HG03045 (cell line): ENCODE measurements at regions not wholly inside any gene's neighbourhood (a gene's known extent, or its start where the extent isn't known, plus 50 kb on each side); places are given as distances from the start of the nearest gene placed in this dataset.

Experiments
- ATAC-seq: cut with Tn5 transposase; IDR thresholded peaks from one replicate; pipeline ENCODE4 v1.9.1; 2021; ENCODE audit warnings: mild to moderate bottlenecking, moderate library complexity; ENCODE audit not compliant: unreplicated experiment

GRCh38 chr2:6384341-6384740 lies 481.4 kb downstream of the CMPK2 start:
- ATAC-seq: no peak

GRCh38 chr2:6392354-6392753 lies 473.4 kb downstream of the CMPK2 start:
- no peak for ATAC-seq

GRCh38 chr2:6392966-6393365 lies 472.7 kb downstream of the CMPK2 start:
- no peak for ATAC-seq

DNA sequence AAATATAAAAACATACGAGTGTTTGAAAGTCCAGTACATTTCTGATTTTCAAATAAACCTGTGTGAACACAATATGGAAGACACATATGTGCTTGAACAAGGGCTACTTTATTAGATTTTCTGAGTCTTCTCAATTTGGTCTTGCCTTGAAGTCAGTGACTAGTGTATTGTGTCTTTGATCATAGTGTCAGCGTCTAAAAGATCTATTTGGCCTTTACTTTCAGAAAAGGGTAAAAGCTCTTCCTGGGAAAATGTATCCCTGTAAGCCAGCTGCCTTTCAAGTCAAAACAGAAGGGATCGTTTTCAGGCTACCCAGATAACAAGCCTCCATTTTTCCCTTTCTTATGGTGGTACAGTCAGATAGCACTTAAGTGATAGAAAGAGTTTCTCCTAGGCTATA lies 471.9 kb downstream of the CMPK2 start:
- ATAC-seq: no peak

DNA sequence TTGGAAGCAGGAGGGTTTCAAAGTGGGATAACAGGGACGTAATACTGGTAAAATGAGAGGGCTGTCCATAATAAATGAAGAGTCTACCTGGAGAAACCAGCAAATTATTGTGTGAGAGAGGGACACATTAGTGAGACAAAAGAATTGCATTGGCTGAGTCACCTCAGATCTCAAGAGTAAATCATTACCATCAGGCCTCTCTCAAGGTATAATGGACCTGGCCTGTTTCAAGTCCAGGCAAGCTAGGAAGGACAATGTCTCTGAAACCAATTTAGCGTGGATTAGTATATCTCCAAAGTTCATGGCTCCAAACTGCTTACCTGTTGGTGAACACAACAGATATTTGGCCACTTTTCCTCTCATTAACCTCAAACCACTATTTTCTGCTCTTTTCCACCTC lies 471.4 kb downstream of the CMPK2 start:
- ATAC-seq: no peak

DNA sequence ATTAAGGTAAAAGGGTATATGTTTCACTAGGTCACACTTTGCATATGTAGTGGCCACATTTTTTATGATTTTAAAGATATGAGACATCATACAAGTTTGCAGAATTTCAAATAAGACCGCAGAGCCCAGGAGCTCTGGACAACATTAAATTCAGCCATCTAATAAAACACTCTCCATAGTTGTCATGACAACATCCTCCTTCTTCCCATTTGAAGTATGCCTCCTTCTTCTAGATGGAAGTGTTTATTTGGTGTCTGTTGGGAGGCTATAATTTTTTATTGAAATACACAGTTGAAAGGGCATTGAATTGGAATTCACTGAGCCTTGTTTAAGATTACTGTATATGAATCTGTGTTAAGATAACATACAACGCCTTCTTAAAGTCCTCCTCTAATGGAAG lies 467.3 kb downstream of the CMPK2 start:
- ATAC-seq: no peak

- ATAC-seq: no peak
Measured at GRCh38 chr2:6401301-6401700, 464.4 kb downstream of the CMPK2 start.

DNA sequence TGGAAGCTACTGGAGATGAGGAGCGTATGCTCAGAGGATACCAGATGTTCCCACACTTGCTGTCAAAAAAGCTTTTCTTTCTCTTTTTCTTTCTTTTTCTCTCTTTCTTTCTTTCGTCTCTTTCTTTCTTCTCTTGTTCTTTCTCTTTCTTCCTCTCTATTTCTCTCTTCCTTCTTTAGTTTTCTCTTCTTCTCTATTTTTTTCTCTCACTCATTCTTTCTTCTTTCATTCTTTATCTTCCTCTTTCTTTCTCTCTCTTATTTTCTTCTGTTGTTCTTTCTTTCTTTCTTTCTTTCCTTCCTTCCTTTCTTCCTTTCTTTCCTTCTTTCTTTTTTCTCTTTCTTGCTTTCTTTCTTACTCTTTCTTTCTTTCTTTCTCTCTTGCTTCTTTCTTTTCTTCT lies 457.6 kb downstream of the CMPK2 start:
- ATAC-seq: no peak

GRCh38 chr2:6410313-6410712 lies 455.4 kb downstream of the CMPK2 start:
- ATAC-seq: no peak

- no peak for ATAC-seq
Measured at GRCh38 chr2:6412533-6413091, 453.1 kb downstream of the CMPK2 start.

DNA sequence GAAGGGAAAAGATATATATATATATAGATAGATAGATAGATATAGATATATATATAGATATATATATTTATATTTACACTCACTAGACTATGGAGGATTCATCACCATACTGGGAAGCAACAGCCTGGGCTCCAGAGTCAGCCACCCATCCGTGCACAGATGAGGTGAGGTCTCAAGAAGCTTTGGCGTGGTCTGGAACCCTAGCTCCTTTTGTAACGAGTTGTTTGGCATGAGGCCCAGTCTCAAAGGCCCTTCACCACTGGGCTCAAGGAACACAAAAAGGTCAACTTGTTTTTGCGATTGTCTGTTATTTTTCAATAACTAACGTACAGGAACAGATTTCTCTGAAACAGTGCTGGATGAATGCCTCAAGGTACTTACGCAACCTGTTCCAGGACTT lies 448.7 kb downstream of the CMPK2 start:
- no peak for ATAC-seq

- no peak for ATAC-seq
Measured at GRCh38 chr2:6418291-6418690, 447.4 kb downstream of the CMPK2 start.

DNA sequence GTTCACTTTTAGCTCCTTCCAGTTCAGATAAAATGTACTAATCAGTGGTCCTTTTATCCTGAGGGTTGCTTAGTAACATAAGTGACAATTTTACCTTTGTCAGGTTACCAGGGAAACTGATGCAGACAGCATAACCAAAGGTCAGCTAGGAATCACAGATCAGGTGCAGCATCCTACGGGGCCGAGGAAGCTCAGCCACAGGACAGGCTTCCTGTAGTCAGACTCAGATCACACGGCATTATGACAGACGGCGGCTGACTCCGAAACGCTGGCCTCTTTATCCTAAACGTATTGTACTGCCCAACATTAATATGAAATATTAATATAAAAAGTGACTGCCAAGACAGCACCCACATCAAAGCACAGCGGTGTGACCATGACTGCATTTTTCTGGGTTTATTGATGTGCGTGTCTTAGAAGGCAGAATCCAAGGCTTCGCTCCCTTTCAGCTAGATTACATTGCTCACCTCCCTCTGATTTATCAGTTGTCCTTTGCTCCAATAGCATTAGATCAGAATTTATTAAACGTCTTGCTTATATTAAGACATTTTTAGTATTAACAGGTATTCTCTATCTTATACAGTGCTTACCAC lies 444.5 kb downstream of the CMPK2 start:
- ATAC-seq: no peak

- no peak for ATAC-seq
Measured at GRCh38 chr2:6421888-6422287, 443.8 kb downstream of the CMPK2 start.

DNA sequence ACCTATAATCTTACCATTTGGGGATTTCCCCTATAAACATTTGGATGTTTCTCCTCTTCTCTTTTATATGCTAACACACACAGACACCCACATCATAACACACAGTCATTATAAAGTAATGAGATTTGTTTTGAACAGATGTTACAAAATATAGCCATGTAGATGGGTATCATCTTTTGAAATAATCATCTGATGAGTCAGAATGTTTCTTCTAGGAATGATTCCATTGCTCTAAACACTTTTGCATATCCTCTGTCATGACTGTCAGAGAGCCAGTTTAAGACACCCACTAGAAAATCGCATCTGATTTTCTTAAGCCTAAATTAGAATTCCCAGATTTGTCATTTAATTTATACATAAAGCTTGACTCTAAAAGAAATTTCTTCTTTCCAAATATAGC lies 442.6 kb downstream of the CMPK2 start:
- no peak for ATAC-seq

- ATAC-seq: no peak
Measured at GRCh38 chr2:6423944-6424343, 441.8 kb downstream of the CMPK2 start.

DNA sequence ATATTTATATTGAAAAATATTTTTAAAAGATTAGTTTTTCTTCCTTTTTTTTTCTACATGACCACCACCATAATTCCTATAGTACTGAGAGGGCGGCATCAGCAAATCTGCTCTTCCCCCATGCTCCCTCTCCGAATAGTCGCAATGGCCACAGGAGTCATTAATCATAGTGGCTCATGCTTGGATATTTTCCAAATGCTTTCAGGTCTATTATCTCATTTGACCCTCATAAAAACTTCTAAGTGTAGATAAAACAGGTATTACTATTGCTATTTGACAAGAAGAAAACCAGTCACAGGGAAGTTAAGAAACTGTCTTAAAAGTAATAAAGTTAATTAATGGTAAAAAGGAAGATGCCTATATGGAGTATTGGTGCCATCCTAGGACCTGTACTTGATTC lies 440.7 kb downstream of the CMPK2 start:
- ATAC-seq: no peak

DNA sequence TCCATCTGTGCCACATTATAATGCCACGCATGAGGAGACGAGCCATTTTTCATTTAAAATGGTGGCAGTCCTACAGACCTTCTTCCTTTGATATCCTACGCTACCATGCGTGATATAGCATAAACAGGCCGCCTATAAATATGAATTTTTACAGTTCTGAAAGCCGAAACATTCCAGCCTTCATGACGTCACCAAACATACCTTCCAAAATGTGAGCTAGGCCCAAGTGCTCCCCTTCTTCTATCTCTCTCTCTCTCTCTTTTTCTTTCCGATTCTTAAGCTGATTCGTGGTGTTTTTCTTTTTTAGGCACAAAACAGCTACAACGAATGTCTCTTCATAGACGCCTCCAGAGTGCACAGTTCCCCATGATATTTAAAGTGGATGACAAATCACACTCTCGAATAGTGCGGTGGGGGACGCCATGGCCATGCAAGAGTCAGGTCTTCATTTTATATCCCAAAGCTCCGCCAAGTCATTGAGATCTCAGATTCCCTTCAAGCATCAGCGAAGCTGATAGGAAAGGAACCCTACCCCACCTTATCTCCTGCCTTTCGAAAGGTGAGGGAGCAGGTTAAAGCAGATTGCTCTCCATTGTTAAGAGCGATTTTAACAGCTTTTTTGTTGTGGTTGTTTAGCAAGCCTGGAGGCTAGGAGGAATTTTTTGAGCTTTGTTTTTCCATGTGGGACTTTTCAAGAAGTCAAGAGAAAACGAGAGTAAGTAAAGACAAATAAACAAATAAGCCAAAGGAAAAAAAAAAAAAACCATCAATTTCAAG lies 436.3 kb downstream of the CMPK2 start:
- no peak for ATAC-seq

GRCh38 chr2:6434438-6434837 lies 431.3 kb downstream of the CMPK2 start:
- ATAC-seq: no peak

- no peak for ATAC-seq
Measured at GRCh38 chr2:6441800-6442199, 423.9 kb downstream of the CMPK2 start.

GRCh38 chr2:6442252-6442985 lies 423.3 kb downstream of the CMPK2 start:
- ATAC-seq: no peak
